Kidney epithelial cell (primary cell): ENCODE measurements at regions not wholly inside any gene's neighbourhood (a gene's known extent, or its start where the extent isn't known, plus 50 kb on each side); places are given as distances from the start of the nearest gene placed in this dataset.

Source experiments
- DNase-seq: peaks from one replicate; pipeline ENCODE4 v3.0.0-alpha.2; 2010; ENCODE audit warnings: low read depth
- H3K27me3 ChIP-seq: 2 replicates; pipeline ENCODE4 v1.6.0; 2011; ENCODE audit warnings: low read length; ENCODE audit not compliant: control insufficient read depth, insufficient read depth
- H3K36me3 ChIP-seq: 2 replicates; pipeline ENCODE4 v1.5.1; 2011; ENCODE audit warnings: low read length; ENCODE audit not compliant: control insufficient read depth, insufficient read depth
- H3K4me3 ChIP-seq: 2 replicates; pipeline ENCODE4 v1.5.1; 2011; ENCODE audit warnings: low read depth, mild to moderate bottlenecking, control low read depth, low read length
- CTCF ChIP-seq: IDR thresholded peaks from 2 replicates; pipeline ENCODE4 v1.5.1; 2011; ENCODE audit warnings: mild to moderate bottlenecking, moderate library complexity, low read length, control low read depth, inconsistent platforms; ENCODE audit not compliant: insufficient read depth, poor library complexity, severe bottlenecking

- Histone ChIP-seq H3K27me3 (no peaks in the 10 kb centered on the region), H3K4me3 (no peak overlapping the region), H3K36me3 (no peaks in the 10 kb centered on the region)
- TF ChIP-seq CTCF = no peak
- DNase-seq = no peak
Measured at GRCh38 chr4:56128213-56128612, 179.5 kb downstream of the CEP135 start.

GRCh38 chr4:56127716-56128115 lies 179.0 kb downstream of the CEP135 start:
- no peaks in the 10 kb centered on the region for H3K36me3 ChIP-seq
- no peak for TF ChIP-seq CTCF
- H3K4me3 ChIP-seq = no peak overlapping the region
- no peak for DNase-seq
- H3K27me3 ChIP-seq = no peaks in the 10 kb centered on the region

- H3K36me3 ChIP-seq = no peaks in the 10 kb centered on the region
- H3K4me3 ChIP-seq = no peak overlapping the region
- H3K27me3 ChIP-seq = no peaks in the 10 kb centered on the region
- TF ChIP-seq CTCF = no peak
- DNase-seq = no peak
Measured at GRCh38 chr4:56123547-56123946, 174.8 kb downstream of the CEP135 start.

- no peak for DNase-seq
- TF ChIP-seq CTCF = no peak
- Histone ChIP-seq H3K27me3 (no peaks in the 10 kb centered on the region), H3K4me3 (no peak overlapping the region), H3K36me3 (no peaks in the 10 kb centered on the region)
Measured at GRCh38 chr4:56123051-56123450, 174.3 kb downstream of the CEP135 start.

- TF ChIP-seq CTCF = no peak
- no peaks in the 10 kb centered on the region for H3K36me3 ChIP-seq
Measured at GRCh38 chr4:56118845-56119244, 170.1 kb downstream of the CEP135 start.

GRCh38 chr4:56118055-56118454 lies 169.3 kb downstream of the CEP135 start:
- Histone ChIP-seq H3K27me3 (no peaks in the 10 kb centered on the region), H3K36me3 (no peaks in the 10 kb centered on the region), H3K4me3 (no peak overlapping the region)
- DNase-seq = no peak
- no peak for TF ChIP-seq CTCF

More at GRCh38 chr4:56118845-56119244, 170.1 kb downstream of the CEP135 start:
- Histone ChIP-seq H3K27me3 (no peaks in the 10 kb centered on the region), H3K4me3 (no peak overlapping the region)
- DNase-seq = no peak
